ENCODE measurements at regions not wholly inside any gene's neighbourhood (a gene's known extent, or its start where the extent isn't known, plus 50 kb on each side); places are given as distances from the start of the nearest gene placed in this dataset.

GRCh38 chr16:7185165-7185564 is 147.5 kb upstream of the RBFOX1 start:
- no peak for DNase-seq (ENCODE audit: low read depth in 2 of 2)

- DNase-seq (ENCODE audit: low read depth in 2 of 2): no peak
Observed at GRCh38 chr16:7183768-7184167, 148.9 kb upstream of the RBFOX1 start.

- no peak for DNase-seq (ENCODE audit: low read depth in 2 of 2)
Observed at GRCh38 chr16:7182510-7183109, 150.0 kb upstream of the RBFOX1 start.

GRCh38 chr16:7177875-7178274 is 154.8 kb upstream of the RBFOX1 start:
- no peak for DNase-seq (ENCODE audit: low read depth in 2 of 2)

- DNase-seq (ENCODE audit: low read depth in 2 of 2): no peak
Observed at GRCh38 chr16:7171151-7171550, 161.5 kb upstream of the RBFOX1 start.

GRCh38 chr16:7167626-7168025 is 165.0 kb upstream of the RBFOX1 start:
- no peak for DNase-seq (ENCODE audit: low read depth in 2 of 2)

- DNase-seq (ENCODE audit: low read depth in 2 of 2): no peak
Observed at GRCh38 chr16:7161891-7162290, 170.8 kb upstream of the RBFOX1 start.

- no peak for DNase-seq (ENCODE audit: low read depth in 2 of 2)
Observed at GRCh38 chr16:7160093-7160492, 172.6 kb upstream of the RBFOX1 start.

GRCh38 chr16:7158481-7158880 is 174.2 kb upstream of the RBFOX1 start:
- no peak for DNase-seq (ENCODE audit: low read depth in 2 of 2)

GRCh38 chr16:7150230-7150629 is 182.4 kb upstream of the RBFOX1 start:
- no peak for DNase-seq (ENCODE audit: low read depth in 2 of 2)

- no peak for DNase-seq (ENCODE audit: low read depth in 2 of 2)
Observed at GRCh38 chr16:7148606-7149005, 184.0 kb upstream of the RBFOX1 start.

GRCh38 chr16:7140899-7141298 is 191.7 kb upstream of the RBFOX1 start:
- DNase-seq (ENCODE audit: low read depth in 2 of 2): no peak

- DNase-seq (ENCODE audit: low read depth in 2 of 2): no peak
Observed at GRCh38 chr16:7137560-7138330, 194.9 kb upstream of the RBFOX1 start.

- no peak for DNase-seq (ENCODE audit: low read depth in 2 of 2)
Observed at GRCh38 chr16:7132465-7132864, 200.2 kb upstream of the RBFOX1 start.

GRCh38 chr16:7124701-7125100 is 207.9 kb upstream of the RBFOX1 start:
- no peak for DNase-seq (ENCODE audit: low read depth in 2 of 2)

- no peak for DNase-seq (ENCODE audit: low read depth in 2 of 2)
Observed at GRCh38 chr16:7124242-7124641, 208.4 kb upstream of the RBFOX1 start.

GRCh38 chr16:7116734-7117133 is 215.9 kb upstream of the RBFOX1 start:
- no peak for DNase-seq (ENCODE audit: low read depth in 2 of 2)

GRCh38 chr16:7115898-7116297 is 216.7 kb upstream of the RBFOX1 start:
- no peak for DNase-seq (ENCODE audit: low read depth in 2 of 2)

- no peak for DNase-seq (ENCODE audit: low read depth in 2 of 2)
Observed at GRCh38 chr16:7113949-7114348, 218.7 kb upstream of the RBFOX1 start.

GRCh38 chr16:7113395-7113794 is 219.2 kb upstream of the RBFOX1 start:
- DNase-seq (ENCODE audit: low read depth in 2 of 2): no peak

GRCh38 chr16:7111265-7111664 is 221.4 kb upstream of the RBFOX1 start:
- no peak for DNase-seq (ENCODE audit: low read depth in 2 of 2)

GRCh38 chr16:7107436-7107835 is 225.2 kb upstream of the RBFOX1 start:
- DNase-seq (ENCODE audit: low read depth in 2 of 2): no peak

- no peak for DNase-seq (ENCODE audit: low read depth in 2 of 2)
Observed at GRCh38 chr16:7103056-7103455, 229.6 kb upstream of the RBFOX1 start.

GRCh38 chr16:7101054-7101453 is 231.6 kb upstream of the RBFOX1 start:
- DNase-seq (ENCODE audit: low read depth in 2 of 2): no peak

Data from stimulated activated CD4-positive, alpha-beta T cell treated with anti-CD3 and anti-CD28 coated beads, Interleukin-15, amount 100 ng/mL, for 48 hours (primary cell).